ENCODE measurements at regions not wholly inside any gene's neighbourhood (a gene's known extent, or its start where the extent isn't known, plus 50 kb on each side); places are given as distances from the start of the nearest gene placed in this dataset.
"Not testable (repeated sequence)": the region's sequence is repeated elsewhere in the genome, so short reads cannot be mapped to it uniquely, and the experiment has no call there.

DNA sequence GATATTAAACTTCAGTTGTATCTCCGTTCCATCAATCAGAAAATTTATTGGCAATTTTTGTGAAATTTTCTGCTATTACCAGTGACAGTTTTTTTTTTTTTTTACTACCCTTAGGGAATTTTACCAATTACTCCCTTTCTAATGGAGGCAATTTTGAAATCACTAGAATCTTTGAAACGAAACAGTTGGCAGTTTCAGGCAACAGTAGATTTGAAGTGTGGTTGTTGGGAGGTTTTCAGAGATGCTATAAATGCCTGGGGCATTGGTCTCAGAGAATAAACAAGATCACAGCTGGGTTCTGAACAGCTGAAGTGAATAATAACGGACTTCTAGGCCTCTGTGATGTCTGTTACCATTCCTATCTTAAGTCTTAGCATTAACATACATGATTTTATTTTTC, 535.9 kb upstream of the POT1 start:
- DNase-seq (ENCODE audit: low read depth), result no peak

DNA sequence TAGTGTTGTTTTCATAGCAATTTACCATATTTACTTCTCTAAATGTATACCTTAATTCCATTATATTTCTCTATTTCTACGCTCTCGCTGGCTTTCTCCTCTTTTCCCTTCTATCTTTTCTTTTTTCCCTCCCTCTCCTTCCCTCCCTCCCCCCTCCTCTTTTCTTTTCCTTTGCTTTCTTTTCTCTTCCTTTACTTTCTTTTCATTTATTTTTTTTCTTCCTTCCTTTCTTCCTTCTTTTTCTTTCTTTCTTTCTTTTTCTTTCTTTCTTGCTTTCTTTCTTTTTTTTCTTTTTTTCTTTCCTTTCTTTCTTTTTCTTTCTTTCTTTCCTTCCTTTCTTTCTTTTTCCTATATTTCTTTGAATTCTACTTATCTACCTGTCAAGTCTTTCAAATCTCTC, 533.0 kb upstream of the POT1 start:
- no peak for DNase-seq (ENCODE audit: low read depth)

DNA sequence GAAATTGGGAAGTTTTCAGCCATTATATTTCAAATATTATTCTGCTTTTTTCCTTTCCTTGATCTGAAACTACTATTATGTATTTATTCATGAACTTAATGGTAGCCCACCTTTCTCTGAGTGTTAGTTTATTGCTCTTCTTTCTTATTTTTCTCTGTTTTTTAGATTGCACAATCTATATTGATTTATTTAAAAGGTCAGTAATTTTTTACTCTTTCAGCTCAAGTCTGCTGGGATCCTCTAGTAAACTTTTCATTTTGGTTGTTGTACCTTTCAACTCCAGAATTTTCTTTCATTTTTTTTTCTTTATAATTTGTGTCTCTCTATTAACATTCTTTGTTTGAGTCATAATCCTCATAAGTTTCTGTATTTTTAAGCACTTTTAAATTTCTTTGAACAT, 529.4 kb upstream of the POT1 start:
- no peak for DNase-seq (ENCODE audit: low read depth)

DNA sequence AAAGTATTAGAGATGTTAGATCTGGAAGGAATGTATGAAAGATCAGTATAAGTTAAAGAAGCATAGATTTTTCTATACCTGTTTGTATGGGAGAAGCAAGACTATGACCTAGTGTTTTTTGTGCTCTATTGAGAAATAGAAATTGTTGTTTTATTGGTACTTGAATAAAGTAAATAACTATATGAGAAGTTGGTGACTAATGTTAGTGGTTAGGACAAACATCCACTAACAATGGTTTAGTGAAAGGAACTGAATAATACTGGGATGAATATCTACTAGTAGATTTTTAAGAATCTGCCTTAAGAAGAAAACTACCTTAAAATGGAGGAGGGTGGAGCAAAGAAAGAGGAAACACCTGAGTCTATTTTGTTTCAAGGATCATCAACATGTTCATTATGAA, 521.1 kb upstream of the POT1 start:
- DNase-seq (ENCODE audit: low read depth), result no peak

DNA sequence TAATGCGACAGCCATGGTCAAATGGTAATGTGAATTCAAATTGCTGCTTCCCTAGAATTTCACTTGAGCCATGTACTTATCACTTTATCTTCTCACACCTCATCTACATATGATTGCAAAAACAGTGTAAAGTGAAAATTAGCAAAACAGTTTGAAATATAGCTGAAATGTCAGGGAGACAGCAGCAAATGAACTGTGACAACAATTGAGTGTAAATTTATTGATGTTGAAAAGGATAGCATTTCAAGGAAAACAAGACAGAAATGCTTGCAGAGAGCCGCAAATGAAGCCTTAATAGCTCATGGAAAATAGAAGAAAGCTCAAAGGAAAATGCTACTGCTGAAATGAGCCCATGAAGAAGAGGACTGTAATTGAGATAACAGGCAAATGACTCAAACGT, 516.2 kb upstream of the POT1 start:
- DNase-seq (ENCODE audit: low read depth), result no peak

DNA sequence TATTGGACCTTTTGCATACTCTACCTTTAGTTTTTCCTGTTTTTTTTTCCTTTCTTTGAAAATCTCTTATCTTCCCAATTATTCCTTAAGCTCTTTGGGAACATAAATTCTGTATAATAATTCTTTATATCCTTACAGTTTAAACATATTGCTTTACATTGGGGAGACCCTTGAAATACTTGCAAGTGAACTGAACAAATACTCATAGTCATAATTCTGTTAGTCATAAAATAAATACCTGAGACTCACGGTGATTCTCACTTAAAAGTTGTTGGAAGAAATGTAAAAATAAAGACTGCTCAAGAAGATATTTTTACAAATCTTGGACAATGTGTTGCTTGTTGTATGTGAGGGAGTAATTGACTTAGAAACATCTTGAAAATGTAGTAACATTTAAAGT, 515.2 kb upstream of the POT1 start:
- no peak for DNase-seq (ENCODE audit: low read depth)

DNA sequence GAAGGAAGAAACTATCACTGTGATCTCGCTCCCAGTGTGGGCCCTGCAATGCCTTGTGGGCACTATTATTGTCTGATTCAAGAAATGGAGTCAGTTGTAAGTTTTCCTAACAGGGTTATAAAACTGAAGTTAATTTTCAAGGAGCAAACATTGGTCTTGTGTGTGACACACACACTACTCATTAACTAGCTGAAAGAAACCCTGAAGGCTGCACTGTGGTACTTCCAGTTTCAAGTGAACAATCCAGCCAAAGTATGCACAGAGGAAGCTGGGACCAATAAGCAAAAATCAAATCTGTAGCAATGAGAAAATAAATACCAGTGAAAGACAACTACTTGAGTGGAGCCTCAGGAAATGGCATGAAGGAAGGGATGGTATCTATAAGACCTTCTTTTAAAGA, 506.6 kb upstream of the POT1 start:
- DNase-seq (ENCODE audit: low read depth), result no peak

DNA sequence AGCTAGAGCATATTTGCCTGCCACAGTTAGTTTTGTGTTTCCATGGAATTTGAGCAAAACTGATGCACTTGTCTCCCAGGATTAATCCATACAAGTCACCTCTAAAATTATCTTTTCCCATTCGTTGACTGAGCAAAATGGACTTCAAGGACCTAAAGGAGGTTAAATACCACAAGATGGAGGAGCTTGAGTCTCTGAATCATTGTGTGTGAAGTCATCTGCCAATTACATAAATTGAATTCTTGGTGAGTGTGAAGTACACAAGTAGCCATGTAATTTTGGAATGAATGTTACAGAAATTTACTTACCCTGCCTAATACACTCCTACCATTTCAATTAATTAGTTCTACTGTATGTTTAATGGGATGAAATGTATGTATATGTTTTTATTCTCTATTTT, 501.7 kb upstream of the POT1 start:
- no peak for DNase-seq (ENCODE audit: low read depth)

DNA sequence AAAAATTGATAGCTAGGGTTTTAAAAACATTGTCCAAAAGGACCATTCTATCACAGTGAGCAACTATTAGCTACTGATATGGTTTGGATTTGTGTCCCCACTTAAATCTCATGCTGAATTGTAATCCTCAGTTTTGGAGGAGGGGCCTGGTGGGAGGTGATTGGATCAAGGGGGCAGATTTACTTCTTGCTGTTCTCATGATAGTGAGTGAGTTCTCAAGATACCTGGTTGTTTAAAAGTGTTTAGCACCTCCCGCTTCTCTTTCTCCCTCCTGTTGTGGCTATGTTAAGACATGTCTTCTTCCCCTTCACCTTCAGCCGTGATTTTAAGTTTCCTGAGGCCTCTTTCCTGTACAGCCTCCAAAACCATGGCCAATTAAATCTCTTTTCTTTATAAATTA, 500.4 kb upstream of the POT1 start:
- DNase-seq (ENCODE audit: low read depth), result no peak

DNA sequence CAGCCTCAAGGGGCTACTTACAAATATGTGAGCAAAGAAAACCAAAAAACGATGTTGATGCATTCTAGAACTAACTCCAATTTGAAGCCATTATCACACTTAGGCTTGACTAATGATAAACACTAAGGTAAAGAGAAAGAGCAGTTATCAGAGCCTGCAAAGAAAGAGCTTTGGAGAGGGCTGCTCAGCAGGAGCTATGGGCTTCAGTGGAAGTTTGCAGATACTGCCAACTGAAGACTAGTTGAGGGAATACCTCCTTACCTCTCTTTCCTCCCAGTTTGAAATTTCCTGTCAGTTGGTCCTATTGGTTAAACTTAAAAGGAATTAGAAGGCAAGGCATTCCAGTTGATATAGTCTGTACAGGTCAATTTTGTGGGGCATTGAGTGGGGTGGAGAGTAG, 498.1 kb upstream of the POT1 start:
- DNase-seq (ENCODE audit: low read depth), result no peak

DNA sequence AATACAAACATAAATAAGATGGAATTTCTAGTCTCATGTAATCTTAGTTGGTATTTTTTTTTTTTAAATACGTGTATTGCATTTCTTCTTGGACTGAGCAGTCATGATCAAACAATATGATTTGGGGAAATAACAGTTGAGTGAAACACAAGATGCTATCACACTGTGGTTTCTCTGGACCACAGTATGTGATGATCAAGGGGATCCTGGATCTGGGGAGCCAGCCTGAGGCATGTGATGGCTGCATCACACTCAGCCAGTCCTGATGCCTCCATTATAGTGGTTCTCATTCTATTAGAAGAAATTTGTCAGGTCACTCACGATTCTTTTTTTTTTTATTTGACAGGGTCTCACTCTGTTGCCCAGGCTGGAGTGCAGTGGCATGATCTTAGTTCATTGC, 495.9 kb upstream of the POT1 start:
- no peak for DNase-seq (ENCODE audit: low read depth)

DNA sequence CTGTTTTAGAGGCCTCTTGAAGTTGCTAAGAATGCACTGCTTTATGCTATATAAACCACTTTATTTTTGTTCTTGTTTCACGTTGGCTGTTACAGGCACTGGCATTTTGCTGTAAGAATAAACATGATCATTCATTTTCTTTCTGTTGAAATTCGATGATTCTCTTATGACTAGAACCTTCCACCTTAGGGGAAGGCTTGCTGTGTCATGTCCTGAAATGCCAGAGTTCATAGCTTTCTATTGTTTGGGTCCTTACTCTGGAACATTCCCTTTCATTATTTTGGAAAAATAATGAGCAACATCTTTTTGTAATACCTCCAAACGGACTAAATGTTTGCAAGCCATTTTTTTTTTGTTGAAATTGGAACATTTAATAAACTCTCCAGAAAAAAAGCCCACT, 495.1 kb upstream of the POT1 start:
- DNase-seq (ENCODE audit: low read depth), result no peak

DNA sequence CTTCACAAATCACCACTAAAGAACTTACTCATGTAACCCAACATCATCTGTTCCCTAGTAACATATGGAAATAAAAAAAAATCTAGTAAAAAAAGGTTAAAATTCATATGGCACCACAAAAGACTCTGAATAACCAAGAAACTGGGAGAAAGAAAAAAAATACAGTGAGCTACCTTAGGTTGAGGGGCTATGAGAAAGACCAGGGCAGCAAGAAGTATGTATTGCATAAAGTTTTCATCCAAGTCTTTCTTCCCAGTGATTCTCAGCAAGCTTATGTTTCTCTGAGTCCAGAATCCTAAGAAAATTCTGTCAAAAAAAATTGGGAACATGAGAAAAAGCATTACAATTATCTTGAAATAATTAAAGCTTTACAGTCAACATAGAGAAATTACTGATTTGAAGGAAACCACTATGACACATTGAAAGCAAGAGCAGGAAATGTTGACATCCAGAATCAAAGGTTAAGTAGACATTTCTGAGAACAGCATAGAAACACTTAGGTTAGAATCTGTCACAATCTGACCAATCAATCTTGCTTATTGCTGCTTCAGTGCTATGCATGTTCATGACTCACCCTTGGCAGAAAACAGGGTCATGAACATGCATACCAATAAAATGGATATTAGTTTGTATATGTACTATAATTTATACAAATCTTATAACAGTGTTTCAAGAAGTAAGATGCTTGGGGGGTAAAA, 494.0 kb upstream of the POT1 start:
- DNase-seq (ENCODE audit: low read depth), result no peak

DNA sequence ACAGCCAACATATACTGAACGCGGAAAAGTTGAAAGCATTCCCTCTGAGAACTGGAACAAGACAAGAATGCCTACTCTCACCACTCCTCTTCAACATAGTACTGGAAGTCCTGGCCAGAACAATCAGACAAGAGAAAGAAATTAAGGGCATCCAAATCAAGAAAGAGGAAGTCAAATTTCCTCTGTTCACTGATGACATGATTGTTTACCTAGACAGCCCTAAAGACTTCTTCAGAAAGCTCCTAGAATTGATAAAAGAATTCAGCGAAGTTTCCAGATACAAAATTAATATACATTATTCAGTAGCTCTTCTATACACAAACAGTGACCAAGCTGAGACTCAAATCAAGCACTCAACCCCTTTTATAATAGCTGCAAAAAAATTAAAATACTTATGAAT, 491.8 kb upstream of the POT1 start:
- not testable (repeated sequence) for DNase-seq (ENCODE audit: low read depth)

DNA sequence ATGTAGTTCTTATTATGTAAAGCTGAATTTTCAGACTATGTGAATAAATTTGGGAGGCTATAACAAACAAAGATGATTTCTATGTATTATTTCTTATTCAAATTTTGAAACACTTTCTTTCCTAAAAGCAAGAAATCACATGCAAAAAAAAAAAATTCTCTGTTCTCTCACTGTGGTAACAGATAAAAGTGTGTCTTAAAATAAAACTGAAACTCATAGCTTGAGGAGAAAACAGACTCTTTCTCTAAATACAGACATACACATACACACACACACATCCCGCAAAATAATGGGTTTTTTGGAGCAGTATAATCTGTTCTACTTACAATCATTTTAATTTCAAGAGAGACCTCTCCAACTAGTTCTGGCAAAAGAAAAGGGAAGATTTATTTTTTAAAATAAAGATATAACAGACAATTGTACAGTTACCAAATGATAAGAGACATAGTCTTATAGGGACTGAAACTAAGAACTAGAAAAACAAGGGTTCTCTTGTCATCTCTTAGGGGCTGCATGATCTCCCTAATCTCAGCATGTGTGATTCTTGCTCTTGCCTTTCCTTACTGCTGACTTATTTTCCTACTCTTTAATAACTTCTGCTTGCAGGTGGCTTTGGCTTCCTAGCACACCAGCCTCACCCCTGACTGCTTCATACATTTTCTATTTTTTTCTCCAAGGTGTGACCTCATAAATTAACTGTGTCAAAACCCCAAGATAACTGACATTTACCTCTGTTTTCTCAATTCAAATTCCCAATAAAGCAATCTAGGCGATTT, 483.5 kb upstream of the POT1 start:
- no peak for DNase-seq (ENCODE audit: low read depth)

DNA sequence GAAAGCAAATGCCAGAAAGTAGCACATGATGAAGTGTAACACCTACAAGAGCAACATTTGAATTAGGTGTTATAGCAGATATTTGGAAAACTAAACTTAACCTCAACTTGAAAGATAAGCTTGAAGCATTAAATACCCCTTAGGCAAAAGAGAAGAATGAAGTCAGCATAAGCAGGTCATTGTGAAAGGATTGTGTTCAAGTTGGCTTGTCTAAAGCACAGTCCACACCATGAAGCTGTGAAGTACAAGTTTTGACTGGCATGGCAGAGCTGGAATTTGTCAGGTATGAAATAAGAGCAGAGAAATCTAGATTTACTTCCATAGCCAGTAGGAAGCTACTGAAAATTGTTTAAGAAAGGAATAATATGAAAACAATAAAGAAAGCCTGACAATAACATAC, 480.3 kb upstream of the POT1 start:
- DNase-seq (ENCODE audit: low read depth), result no peak

DNA sequence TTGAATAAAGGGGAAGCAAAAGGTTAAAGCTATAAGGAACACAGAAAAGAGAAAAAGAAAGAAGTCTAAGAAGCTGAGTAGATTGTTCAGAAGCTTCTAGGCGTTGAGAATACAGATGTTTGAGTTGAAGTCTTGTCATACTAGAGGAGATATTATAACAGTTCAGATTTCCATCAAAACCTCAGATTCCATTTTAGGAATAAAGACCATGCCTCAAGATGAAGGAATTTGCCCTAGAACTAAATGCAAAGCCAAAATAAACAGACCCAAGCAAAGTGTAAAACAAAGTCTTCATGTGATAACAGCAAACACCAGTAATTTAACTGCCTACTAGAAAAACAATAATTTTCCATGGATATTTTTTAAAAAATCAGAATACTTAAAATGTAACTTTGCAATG, 476.5 kb upstream of the POT1 start:
- DNase-seq (ENCODE audit: low read depth), result no peak

DNA sequence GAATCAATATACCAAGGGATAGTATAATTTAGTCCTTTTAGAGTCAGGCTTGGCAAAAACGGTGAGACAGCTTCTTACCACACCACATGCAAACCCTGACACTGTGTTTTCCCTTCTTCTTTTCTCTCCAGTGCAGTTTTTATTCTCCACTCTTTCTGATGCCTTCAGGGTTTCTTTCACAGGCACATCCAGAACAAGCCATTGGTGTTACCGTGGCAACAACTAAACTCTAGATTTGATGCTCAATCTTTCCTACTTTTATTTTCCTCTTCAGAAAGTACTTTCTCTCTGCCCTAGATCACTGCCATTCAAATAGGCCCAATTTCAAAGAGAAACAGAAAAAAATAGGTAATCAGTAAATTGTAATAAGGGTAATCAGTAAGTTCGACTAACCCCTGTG, 469.8 kb upstream of the POT1 start:
- no peak for DNase-seq (ENCODE audit: low read depth)

DNA sequence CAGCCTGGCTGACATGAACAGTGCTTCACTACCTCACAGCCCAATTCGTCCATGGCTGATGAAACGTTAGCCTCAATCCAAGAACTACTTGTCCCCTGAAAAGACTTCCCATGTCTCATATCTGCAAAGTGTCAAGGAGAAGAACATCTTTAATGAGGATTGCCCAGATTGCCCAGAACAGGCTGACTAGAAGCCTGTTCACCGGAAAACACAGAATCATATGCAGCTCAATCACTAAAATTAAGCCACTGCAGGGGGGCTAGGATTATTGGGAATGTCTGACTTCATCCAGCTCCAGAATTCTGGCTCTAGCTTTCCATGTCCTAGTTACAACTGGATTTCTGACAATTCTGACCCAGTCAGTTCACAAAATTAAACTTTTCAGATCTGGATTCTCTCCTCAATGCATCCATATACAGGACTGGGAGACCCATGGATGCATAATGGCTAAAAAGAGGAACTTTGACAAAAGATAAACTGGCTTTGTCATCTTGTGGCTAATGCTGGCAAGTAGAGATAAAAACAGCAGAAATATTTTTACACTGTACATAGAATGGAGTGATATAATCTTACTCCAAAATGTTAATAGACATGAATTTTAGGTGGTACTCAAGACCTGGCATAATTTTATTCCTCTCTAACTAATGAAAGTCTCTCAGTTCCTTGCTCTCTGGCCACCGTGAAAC, 467.0 kb upstream of the POT1 start:
- no peak for DNase-seq (ENCODE audit: low read depth)

DNA sequence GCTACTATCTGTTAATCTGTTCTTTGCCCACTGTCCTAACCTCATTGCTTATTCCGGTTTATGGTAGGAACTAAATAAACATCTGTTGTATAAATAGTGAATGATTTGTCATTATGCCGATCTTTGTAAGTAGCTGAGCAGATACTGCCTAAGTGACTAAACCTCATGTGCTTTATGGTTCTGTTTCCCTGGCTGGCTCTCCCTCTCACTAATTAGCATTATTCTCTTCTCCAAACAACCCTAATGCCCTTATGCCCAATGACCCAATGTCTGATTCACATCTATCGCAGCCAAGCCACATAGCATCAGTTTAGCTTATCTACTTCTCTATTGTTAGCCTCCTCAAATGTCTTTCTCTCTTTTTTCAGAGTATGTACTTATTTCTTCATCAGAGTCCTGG, 462.3 kb upstream of the POT1 start:
- DNase-seq (ENCODE audit: low read depth), result no peak

DNA sequence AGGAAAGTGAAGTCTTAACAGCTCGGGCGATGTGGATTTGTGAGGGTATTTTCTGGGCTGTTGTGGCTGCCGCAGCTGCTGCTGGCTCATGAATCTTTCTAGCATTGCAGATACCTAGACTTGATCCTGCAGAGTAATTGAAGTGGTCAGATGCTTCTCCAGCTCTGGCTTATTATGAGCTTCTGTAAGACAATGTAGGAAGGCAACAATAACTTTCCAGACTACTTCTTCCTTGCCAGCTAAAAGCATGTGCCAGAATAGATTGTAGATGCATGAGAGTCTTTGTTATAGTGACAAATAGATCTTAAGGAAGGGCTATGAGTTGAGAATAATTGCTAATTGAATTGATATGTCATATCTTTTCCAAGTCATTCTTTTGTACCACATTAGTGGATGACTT, 461.4 kb upstream of the POT1 start:
- no peak for DNase-seq (ENCODE audit: low read depth)

DNA sequence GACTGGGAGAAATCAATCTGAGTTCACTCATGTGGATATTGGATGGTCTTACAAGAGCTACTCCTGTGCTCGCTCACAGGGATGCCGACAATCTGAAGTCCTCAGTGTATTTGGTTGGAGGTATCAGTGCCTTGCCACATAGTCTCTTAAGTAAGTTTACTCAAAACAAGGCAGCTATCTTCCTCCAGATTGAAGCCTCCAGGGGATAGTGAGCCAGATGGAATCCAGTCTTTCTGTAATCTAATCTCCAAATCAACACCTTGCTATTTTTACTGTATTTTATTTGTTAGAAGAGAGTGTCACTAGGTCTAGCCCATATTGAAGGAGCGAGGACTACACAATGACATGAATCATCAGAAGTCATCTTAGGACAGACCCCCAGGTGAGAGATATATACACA, 456.6 kb upstream of the POT1 start:
- no peak for DNase-seq (ENCODE audit: low read depth)

DNA sequence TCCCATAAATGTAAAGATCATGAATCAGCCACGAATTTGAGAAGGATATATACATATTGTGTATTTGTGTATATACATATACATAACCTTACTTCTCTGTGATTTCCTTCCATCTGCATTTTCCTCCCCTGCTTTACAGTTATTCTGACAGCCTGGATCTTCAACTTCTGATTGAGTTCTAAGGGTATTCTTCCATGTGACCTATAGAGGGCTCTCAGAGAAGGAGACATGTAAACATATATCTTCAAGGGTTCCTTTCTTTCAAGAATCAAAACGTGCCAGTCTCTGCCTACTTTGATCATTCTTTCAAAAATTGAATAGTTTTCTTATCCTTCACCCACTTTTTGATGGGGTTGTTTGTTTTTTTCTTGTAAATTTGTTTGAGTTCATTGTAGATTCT, 453.7 kb upstream of the POT1 start:
- DNase-seq (ENCODE audit: low read depth), result no peak

DNA sequence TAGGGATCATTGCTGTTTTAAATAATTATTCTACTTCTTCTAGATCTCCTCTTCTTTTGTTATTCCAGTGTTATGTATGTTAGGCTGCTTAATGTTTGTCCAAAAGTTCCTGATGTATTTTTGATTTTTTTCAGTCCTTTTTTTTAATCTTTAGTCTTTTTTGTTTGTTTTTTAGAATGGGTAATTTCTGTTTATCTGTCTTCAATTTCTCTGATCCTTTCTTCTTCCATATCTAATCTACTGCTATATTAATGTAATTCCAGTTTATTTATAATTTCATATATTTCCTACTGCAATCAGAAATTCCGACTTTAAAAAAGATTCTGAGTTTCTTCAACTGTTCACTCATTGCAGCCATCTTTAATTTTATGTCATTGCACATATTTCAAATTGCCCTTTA, 452.8 kb upstream of the POT1 start:
- DNase-seq (ENCODE audit: low read depth), result no peak

Measured in CMK (cell line).